ENCODE measurements at regions not wholly inside any gene's neighbourhood (a gene's known extent, or its start where the extent isn't known, plus 50 kb on each side); places are given as distances from the start of the nearest gene placed in this dataset.
A peak's percentile ranks its signal among the peaks of the same experiment; 100 is the strongest.
"Not testable (repeated sequence)": the region's sequence is repeated elsewhere in the genome, so short reads cannot be mapped to it uniquely, and the experiment has no call there.

GRCh38 chr20:48329676-48330664 lies 497.8 kb downstream of the PREX1 start:
- DNase-seq (ENCODE audit: low read depth) = peak; percentile 22

GRCh38 chr20:48329031-48329615 lies 498.7 kb downstream of the PREX1 start:
- DNase-seq (ENCODE audit: low read depth) = no peak

GRCh38 chr20:48327848-48328247 lies 500.0 kb downstream of the PREX1 start:
- DNase-seq (ENCODE audit: low read depth) = not testable (repeated sequence)

GRCh38 chr20:48326868-48327267 lies 500.9 kb downstream of the PREX1 start:
- no peak for DNase-seq (ENCODE audit: low read depth)

GRCh38 chr20:48326434-48326691 lies 501.4 kb downstream of the PREX1 start:
- DNase-seq (ENCODE audit: low read depth) = no peak

GRCh38 chr20:48325656-48326433 lies 502.0 kb downstream of the PREX1 start:
- DNase-seq (ENCODE audit: low read depth) = no peak

- no peak for DNase-seq (ENCODE audit: low read depth)
Observed at GRCh38 chr20:48324744-48325143, 503.1 kb downstream of the PREX1 start.

GRCh38 chr20:48321271-48321670 lies 506.5 kb downstream of the PREX1 start:
- no peak for DNase-seq (ENCODE audit: low read depth)

GRCh38 chr20:48319943-48320584 lies 507.7 kb downstream of the PREX1 start:
- no peak for DNase-seq (ENCODE audit: low read depth)

GRCh38 chr20:48317578-48317977 lies 510.2 kb downstream of the PREX1 start:
- no peak for DNase-seq (ENCODE audit: low read depth)

- no peak for DNase-seq (ENCODE audit: low read depth)
Observed at GRCh38 chr20:48314925-48315592, 512.7 kb downstream of the PREX1 start.

- no peak for DNase-seq (ENCODE audit: low read depth)
Observed at GRCh38 chr20:48313324-48313723, 514.5 kb downstream of the PREX1 start.

- no peak for DNase-seq (ENCODE audit: low read depth)
Observed at GRCh38 chr20:48311956-48312355, 515.8 kb downstream of the PREX1 start.

- DNase-seq (ENCODE audit: low read depth) = no peak
Observed at GRCh38 chr20:48310305-48310704, 517.5 kb downstream of the PREX1 start.

GRCh38 chr20:48309293-48309692 lies 518.5 kb downstream of the PREX1 start:
- no peak for DNase-seq (ENCODE audit: low read depth)

GRCh38 chr20:48308882-48309281 lies 518.9 kb downstream of the PREX1 start:
- no peak for DNase-seq (ENCODE audit: low read depth)

- DNase-seq (ENCODE audit: low read depth) = no peak
Observed at GRCh38 chr20:48308232-48308781, 519.5 kb downstream of the PREX1 start.

- no peak for DNase-seq (ENCODE audit: low read depth)
Observed at GRCh38 chr20:48307277-48307676, 520.5 kb downstream of the PREX1 start.

- no peak for DNase-seq (ENCODE audit: low read depth)
Observed at GRCh38 chr20:48302844-48303542, 517.7 kb upstream of the SULF2 start.

- DNase-seq (ENCODE audit: low read depth) = no peak
Observed at GRCh38 chr20:48302149-48302548, 516.9 kb upstream of the SULF2 start.

- no peak for DNase-seq (ENCODE audit: low read depth)
Observed at GRCh38 chr20:48301189-48301588, 515.9 kb upstream of the SULF2 start.

Data from stromal cell of bone marrow (primary cell).